H1 (cell line): ENCODE measurements at regions not wholly inside any gene's neighbourhood (a gene's known extent, or its start where the extent isn't known, plus 50 kb on each side); places are given as distances from the start of the nearest gene placed in this dataset.

Experiments
- microRNA counts: library from miRNA; unstranded; fragments of <30 nt; microRNA quantifications from one replicate; lab custom pipeline; 2015
- microRNA-seq, 2 experiments: library from miRNA; unstranded; fragments of <30 nt; microRNA quantifications; one replicate each; pipeline versions ENCODE4 to v1.2.0, GENCODE V29; 2016 to 2020; ENCODE audit warnings: borderline microRNAs expressed in 2 of 2, borderline number of aligned reads in 2 of 2, borderline replicate concordance in 1 of 2
- small RNA-seq: library from polyadenylated mRNA; stranded (forward); fragments of <200 nt; extraction: miRNeasy Mini kit (QIAGEN cat#:217004); gene quantifications from one replicate; pipeline ENCODE3, GENCODE V24; 2013; ENCODE audit not compliant: insufficient read depth

MicroRNAs encoded in the stretch of these regions (microRNA counts, 767-probe panel; counts per million panel counts)
- microRNA hsa-miR-148a-3p (lab: Ali Mortazavi, UCI) = 9,511 counts per million, percentile 98 among the panel's probes with 10 or more counts

Small RNA genes in the stretch of these regions (microRNA-seq; reads per million reads assigned to microRNA genes)
- 188 to 260 reads per million in 2 experiments for gene MIR148A

Small RNA genes in the stretch of these regions (small RNA-seq; reads per million reads assigned to genes)
- 96,390 reads per million, percentile 100 among the genes with 10 or more reads in this experiment for gene MIR148A
